ENCODE measurements at regions not wholly inside any gene's neighbourhood (a gene's known extent, or its start where the extent isn't known, plus 50 kb on each side); places are given as distances from the start of the nearest gene placed in this dataset.

DNA sequence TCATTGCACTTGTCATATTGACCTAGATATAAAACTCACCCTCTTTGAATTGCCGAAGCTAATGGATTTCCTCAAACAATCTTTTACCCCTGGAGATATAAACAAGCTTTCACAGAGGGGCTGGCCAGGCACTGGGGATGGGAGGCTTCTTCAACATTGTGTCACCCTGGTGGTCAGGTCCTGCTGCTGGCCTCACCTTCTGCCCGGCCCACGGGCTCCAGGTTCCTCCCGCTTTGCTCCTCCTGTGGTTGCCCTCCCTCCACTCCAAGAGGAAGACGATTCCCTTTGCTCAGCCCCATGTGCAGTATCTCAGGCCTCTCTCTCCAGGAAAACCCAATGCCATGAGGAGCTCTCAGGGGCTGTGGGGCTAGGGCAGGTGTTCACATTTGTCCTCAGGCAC, 118.1 kb upstream of the ADCY1 start:
- TF ChIP-seq EP300 (IDR thresholded peaks at IDR 0.05), result no peak
- TF ChIP-seq, protein P1, sequence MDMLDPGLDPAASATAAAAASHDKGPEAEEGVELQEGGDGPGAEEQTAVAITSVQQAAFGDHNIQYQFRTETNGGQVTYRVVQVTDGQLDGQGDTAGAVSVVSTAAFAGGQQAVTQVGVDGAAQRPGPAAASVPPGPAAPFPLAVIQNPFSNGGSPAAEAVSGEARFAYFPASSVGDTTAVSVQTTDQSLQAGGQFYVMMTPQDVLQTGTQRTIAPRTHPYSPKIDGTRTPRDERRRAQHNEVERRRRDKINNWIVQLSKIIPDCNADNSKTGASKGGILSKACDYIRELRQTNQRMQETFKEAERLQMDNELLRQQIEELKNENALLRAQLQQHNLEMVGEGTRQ (IDR thresholded peaks at IDR 0.05), result no peak
- no peak for TF ChIP-seq CTCF (IDR thresholded peaks at IDR 0.05)
- TF ChIP-seq, protein P2, sequence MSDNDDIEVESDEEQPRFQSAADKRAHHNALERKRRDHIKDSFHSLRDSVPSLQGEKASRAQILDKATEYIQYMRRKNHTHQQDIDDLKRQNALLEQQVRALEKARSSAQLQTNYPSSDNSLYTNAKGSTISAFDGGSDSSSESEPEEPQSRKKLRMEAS (IDR thresholded peaks at IDR 0.05), result no peak
- TF ChIP-seq SMC3 (IDR thresholded peaks at IDR 0.05), result no peak
- no peak for TF ChIP-seq POLR2A (IDR thresholded peaks at IDR 0.05; ENCODE audit: low read length)
